ENCODE measurements at regions not wholly inside any gene's neighbourhood (a gene's known extent, or its start where the extent isn't known, plus 50 kb on each side); places are given as distances from the start of the nearest gene placed in this dataset.

DNA sequence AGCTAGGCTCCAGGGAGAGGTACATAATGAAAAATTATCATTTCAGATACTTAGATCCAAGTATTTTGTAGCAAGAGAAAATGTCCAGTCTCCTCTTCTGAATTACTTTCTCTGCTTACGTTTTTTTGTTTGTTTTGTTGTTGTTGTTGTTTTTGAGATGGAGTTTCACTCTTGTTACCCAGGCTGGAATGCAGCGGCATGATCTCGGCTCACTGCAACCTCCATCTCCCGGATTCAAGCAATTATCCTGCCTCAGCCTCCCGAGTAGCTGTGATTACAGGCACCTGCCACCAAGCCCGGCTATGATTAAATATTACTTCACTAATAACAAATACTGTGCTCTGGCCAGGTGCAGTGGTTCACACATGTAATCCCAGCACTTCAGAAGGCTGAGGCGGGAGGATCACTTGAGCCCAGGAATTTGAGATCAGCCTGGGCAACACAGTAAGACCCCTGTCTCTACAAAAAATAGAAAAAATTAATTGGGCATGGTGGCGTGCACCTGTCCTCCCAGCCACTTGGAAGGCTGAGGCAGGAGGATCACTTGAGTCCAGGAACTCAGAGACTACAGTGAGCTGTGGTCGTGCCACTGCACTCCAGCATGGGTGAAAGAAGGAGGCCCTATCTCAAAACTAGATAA is 155.0 kb upstream of the JARID2 start:
- no peak for DNase-seq
- no peaks in the 10 kb centered on the region for H3K36me3 ChIP-seq (ENCODE audit: control insufficient read depth in 4 of 4, insufficient read depth in 4 of 4, low read length in 4 of 4)
- TF ChIP-seq, protein P1, sequence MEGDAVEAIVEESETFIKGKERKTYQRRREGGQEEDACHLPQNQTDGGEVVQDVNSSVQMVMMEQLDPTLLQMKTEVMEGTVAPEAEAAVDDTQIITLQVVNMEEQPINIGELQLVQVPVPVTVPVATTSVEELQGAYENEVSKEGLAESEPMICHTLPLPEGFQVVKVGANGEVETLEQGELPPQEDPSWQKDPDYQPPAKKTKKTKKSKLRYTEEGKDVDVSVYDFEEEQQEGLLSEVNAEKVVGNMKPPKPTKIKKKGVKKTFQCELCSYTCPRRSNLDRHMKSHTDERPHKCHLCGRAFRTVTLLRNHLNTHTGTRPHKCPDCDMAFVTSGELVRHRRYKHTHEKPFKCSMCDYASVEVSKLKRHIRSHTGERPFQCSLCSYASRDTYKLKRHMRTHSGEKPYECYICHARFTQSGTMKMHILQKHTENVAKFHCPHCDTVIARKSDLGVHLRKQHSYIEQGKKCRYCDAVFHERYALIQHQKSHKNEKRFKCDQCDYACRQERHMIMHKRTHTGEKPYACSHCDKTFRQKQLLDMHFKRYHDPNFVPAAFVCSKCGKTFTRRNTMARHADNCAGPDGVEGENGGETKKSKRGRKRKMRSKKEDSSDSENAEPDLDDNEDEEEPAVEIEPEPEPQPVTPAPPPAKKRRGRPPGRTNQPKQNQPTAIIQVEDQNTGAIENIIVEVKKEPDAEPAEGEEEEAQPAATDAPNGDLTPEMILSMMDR (IDR thresholded peaks at IDR 0.05; ENCODE audit: control extremely low read depth, extremely low read depth): no peak
- H3K27me3 ChIP-seq (ENCODE audit: control insufficient read depth in 3 of 3, insufficient read depth in 3 of 3, low read length in 2 of 3): no peaks in the 10 kb centered on the region
- ATAC-seq (ENCODE audit: insufficient read depth, low FRiP score): no peak
- H3K9ac ChIP-seq (ENCODE audit: insufficient read depth in 1 of 2, low read length in 2 of 2): no peak overlapping the region
- WGBS, 2 donors: 81 to 92% methylated on average over 9 of the region's 9 CpGs
- no peaks in the 10 kb centered on the region for H3K9me3 ChIP-seq (ENCODE audit: control insufficient read depth in 4 of 4, insufficient read depth in 3 of 4, low read length in 3 of 4)
- no peak overlapping the region for H3K4me3 ChIP-seq
- peaks cover 0 to 20% (median 0%) of the 10 kb centered on the region in 5 donors for H3K4me1 ChIP-seq (ENCODE audit: control insufficient read depth in 5 of 5, insufficient read depth in 5 of 5, low read length in 5 of 5)
- H3K27ac ChIP-seq (ENCODE audit: low read depth in 1 of 2, low read length in 1 of 2): no peak overlapping the region

DNA sequence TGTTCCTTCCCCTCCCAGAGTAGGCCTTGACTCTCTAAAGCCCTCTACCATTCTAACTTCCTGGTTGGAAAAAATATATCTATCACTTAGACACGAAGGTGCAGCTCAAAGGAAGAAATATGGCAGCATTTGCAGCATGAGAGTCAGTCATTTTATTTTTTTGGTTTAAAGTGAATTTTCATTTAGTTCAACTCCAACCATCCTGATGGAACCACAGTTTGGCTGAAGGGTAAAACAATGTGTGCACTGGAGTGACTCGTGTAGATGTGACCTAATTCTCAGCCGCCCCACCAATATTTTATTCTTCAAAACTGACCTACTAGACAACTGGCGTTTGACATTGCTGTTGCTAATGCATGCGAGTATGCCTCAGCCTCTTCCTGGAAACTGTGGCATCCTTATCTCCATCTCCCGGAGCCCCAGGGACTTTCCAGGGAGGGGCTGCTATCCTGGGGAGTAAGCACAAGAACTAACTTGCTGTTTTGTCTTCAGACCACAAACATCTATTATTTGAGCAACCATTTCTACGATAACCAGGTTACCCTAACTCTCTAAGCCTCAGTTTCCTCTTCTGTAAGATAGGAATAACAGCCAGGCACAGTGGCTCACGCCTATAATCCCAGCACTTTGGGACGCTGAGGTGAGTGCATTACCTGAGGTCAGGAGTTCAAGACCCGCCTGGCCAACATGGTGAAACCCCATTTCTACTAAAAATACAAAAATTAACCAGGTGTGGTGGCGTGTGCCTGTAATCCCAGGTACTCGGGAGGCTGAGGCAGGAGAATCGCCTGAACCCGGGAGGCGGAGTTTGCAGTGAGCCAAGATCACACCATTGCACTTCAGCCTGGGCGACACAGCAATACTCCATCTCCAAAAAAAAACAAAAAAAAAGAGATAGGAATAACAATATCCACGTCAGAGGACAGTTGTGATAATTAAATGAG is 148.7 kb upstream of the JARID2 start:
- DNase-seq (no peak), ATAC-seq (ENCODE audit: insufficient read depth, low FRiP score) (no peak)
- WGBS, 2 donors: 87 to 89% methylated on average over 17 of the region's 17 CpGs
- H3K36me3 ChIP-seq (ENCODE audit: control insufficient read depth in 4 of 4, insufficient read depth in 4 of 4, low read length in 4 of 4): no peaks in the 10 kb centered on the region
- H3K4me3 ChIP-seq: no peak overlapping the region
- H3K9me3 ChIP-seq (ENCODE audit: control insufficient read depth in 4 of 4, insufficient read depth in 3 of 4, low read length in 3 of 4): no peaks in the 10 kb centered on the region
- H3K27ac ChIP-seq (ENCODE audit: low read depth in 1 of 2, low read length in 1 of 2): no peak overlapping the region
- H3K4me1 ChIP-seq (ENCODE audit: control insufficient read depth in 5 of 5, insufficient read depth in 5 of 5, low read length in 5 of 5): no peaks in the 10 kb centered on the region
- TF ChIP-seq, protein P1 (IDR thresholded peaks at IDR 0.05; ENCODE audit: control extremely low read depth, extremely low read depth): no peak
- H3K27me3 ChIP-seq (ENCODE audit: control insufficient read depth in 3 of 3, insufficient read depth in 3 of 3, low read length in 2 of 3): no peaks in the 10 kb centered on the region
- H3K9ac ChIP-seq (ENCODE audit: insufficient read depth in 1 of 2, low read length in 2 of 2): no peak overlapping the region

DNA sequence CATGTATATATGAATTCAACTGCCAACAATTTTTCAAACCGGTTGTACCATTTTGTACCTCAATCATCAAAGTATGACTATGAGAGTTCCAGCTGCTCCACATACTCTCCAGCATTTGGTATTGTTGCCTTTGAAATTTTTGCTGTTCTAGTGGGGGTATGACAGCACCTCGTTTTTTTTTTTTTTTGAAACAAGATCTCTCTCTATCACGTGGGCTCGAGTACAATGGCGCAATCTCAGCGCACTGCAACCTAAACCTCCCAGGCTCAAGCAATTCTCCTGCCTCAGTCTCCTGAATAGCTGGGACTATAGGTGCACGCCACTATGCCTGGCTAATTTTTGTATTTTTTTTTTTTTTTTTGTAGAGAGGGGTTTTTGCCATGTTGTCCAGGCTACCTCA is 144.7 kb upstream of the JARID2 start:
- Histone ChIP-seq H3K27me3 (ENCODE audit: control insufficient read depth in 3 of 3, insufficient read depth in 3 of 3, low read length in 2 of 3) (no peaks in the 10 kb centered on the region), H3K9me3 (ENCODE audit: control insufficient read depth in 4 of 4, insufficient read depth in 3 of 4, low read length in 3 of 4) (peaks cover 0 to 2% (median under 1%) of the 10 kb centered on the region in 4 donors), H3K27ac (ENCODE audit: low read depth in 1 of 2, low read length in 1 of 2) (no peak overlapping the region), H3K36me3 (ENCODE audit: control insufficient read depth in 4 of 4, insufficient read depth in 4 of 4, low read length in 4 of 4) (no peaks in the 10 kb centered on the region), H3K9ac (ENCODE audit: insufficient read depth in 1 of 2, low read length in 2 of 2) (no peak overlapping the region), H3K4me3 (no peak overlapping the region), H3K4me1 (ENCODE audit: control insufficient read depth in 5 of 5, insufficient read depth in 5 of 5, low read length in 5 of 5) (no peaks in the 10 kb centered on the region)
- TF ChIP-seq, protein P1 (IDR thresholded peaks at IDR 0.05; ENCODE audit: control extremely low read depth, extremely low read depth): no peak
- no peak for DNase-seq
- ATAC-seq (ENCODE audit: insufficient read depth, low FRiP score): no peak
- 89% methylated on average over 7 of the region's 7 CpGs for WGBS, 2 donors
